Hepatic stellate cell (primary cell): ENCODE measurements at regions not wholly inside any gene's neighbourhood (a gene's known extent, or its start where the extent isn't known, plus 50 kb on each side); places are given as distances from the start of the nearest gene placed in this dataset.
"Not testable (repeated sequence)": the region's sequence is repeated elsewhere in the genome, so short reads cannot be mapped to it uniquely, and the experiment has no call there.

Experiments used
- DNase-seq: peaks from one replicate; pipeline ENCODE4 v3.0.0; 2011; ENCODE audit warnings: low spot score

DNA sequence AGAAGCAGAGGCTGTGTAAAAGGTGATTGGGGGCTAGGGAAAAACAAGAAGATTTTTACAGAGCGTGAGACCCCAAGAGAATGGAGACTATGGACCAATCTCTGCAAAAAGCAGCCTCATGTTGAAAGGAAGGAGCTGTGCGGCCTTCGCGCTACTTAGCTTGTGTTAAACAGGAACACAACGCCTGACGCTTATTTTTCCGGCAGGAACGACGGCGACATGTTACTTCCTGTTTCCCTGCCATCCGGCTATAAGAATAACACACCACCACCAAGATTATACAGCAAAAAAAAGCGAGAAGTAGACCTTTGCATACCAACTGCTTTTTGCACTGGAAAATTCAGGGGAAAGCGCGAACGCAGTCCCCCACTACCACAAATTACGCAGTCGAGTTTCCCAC is 272.7 kb downstream of the FAM72C start:
- no peak for DNase-seq

DNA sequence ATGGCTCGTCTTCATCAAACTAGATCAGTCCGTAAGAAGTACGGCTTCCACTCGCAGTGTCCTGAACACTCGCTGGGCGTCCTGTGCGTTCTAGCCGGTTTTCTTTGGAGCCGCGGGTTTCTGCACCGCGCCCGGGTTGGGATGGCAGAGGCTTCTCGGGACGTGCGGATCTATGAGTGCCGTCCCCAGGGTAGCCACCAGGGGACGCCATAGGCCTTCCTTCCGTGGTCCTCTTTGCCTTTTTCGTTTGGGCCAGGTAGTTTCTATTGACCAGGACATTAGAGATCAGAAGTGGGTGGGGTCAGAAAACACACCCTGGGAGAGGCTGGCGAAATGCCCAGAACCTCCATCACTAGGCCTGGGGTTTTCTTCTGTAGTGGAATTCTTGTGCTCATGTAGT is 273.8 kb downstream of the FAM72C start:
- no peak for DNase-seq

- no peak for DNase-seq
Measured at GRCh38 chr1:143694085-143694484, 277.7 kb downstream of the FAM72C start.

- no peak for DNase-seq
Measured at GRCh38 chr1:143691971-143692529, 279.7 kb downstream of the FAM72C start.

GRCh38 chr1:143691400-143691891 is 280.3 kb downstream of the FAM72C start:
- DNase-seq: no peak

GRCh38 chr1:143689781-143690180 is 282.0 kb downstream of the FAM72C start:
- DNase-seq: no peak

DNA sequence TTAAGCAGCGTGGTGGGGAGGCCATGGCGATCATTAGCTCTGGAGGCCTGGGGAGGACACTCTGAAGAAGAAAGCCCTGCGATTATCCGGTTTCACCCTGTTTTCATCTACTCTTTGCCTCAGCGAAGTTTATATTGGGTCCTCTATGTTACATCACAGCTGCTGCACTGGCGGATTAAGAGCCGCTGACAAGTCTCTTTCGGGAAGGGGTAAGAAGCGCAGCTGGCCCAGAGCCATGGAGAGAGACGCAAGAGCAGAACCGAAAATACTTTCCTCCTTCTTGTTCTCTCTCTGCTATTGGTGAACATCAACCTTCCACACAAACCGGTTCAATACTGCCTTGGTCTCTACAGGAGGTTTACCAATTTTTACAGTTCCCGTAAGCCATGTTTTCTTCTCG is 291.5 kb downstream of the FAM72C start:
- DNase-seq: no peak

GRCh38 chr1:143672983-143673382 is 298.8 kb downstream of the FAM72C start:
- no peak for DNase-seq

DNA sequence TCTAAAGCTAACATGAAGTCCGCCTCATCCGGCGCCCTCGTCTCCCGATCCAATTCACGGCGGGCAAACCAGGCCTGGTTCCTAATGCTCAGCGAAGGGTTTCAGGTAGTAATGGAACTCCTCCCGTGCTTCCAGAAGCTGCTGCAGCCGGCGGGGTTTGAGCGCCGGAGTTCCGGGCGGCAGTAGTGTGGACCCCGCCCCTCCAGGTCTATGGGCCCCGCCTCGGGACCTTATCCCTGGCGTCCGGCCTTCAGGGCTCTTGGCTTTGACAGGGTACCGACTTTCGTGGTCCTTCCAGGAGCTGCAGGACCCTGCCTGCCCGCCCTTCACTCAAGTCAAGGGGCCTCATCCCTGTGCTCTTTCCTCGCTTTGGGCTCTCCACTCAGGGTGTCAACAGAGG is 304.1 kb downstream of the FAM72C start:
- no peak for DNase-seq

DNA sequence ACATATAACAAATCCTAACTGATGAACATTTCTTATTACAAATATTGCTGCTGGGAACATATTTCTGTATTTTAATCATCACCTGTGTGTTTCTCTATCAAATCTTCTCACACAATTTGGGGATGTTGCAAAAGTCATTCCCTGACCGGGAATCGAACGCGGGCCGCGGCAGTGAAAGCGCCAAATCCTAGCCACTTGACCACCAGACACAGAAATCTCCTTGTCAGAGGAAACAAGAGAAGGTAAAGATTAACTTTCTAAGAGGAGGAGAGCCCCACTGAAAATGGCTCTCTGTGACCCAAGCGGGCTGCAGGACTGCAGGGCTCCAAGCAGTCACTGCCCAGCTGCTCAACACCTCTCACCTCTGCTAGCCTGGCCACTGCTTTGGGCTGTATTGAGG is 304.9 kb downstream of the FAM72C start:
- no peak for DNase-seq

GRCh38 chr1:143665606-143666005 is 306.2 kb downstream of the FAM72C start:
- DNase-seq: no peak

GRCh38 chr1:143663056-143663455 is 308.7 kb downstream of the FAM72C start:
- not testable (repeated sequence) for DNase-seq

DNA sequence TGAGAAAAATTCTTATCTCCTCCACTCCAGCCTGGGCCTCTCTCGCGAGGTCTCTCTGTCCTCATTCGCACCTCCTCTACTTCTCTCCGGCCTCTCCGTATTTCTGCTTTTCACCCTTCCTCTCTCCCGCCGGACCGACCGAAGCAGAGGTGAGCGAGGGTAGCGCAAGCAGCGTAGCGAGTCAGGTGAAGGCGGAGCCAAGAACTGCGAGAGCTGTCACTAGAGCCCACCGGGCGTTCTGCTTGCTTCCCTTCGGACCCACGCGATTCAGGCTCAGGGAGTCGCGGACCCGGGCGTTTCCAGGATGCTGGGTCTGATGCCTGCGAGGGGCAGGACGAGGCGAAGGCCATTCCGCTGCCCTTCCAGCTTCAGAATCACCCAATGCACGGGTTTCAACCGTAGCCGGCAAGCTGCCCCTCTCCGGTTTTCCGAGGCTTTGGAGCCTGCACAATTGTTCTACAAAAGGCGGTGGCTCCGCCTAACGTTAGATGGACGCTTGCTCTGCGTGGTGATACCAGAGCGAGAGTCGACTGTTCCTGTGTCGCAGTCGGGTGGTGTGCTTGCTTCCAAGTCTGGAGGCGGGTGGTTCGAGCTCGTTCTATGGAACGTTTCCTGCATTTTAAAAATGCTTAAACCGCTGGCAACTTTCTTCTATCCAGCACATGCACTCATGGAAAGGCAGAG is 310.2 kb downstream of the FAM72C start:
- DNase-seq: no peak

DNA sequence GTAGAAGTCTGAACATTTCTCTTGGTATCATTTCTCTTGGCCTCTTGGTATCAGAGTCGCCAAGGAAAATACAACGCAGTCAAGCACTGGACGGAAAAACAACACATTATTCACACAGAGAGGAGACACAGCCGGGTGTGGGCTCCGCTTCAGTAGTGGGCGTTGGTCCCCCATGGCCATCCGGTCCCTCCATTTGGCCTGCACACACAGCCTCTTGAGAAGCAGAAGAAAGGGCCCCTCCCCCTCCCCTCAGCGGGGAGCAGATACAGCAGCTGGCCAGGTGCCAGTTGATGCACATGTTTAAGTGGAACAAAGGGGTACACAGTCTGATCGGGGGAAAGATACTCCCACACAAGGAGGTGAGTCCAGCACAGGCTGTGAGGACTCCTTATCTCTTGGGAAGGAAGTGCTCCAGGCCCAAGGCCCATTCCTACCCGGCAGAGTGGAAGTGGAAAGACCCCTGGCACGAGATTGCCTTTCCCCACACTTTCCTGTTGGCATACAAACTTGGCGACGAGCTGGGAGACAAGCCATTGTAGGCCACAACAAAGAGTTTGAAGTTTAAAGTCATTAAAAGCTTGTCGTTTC is 311.3 kb downstream of the FAM72C start:
- no peak for DNase-seq

DNA sequence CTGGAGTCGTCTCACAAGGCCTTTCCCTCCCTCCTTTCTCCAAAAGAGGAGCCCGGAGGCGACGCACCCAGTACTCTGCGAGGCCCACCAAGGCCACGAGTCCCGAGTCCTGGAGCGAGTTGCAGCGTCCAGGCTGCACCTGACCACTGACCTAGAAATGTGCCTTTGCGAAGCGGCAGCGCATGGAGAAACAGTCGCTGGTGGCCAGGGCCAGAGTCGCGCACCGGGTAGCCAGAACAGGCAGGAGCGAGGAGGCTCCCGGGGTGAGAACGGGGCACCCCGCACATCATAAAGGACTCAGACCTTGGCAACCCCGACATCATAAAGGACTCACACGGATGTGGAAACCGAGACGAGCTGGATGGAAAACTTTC is 318.4 kb downstream of the FAM72C start:
- no peak for DNase-seq

DNA sequence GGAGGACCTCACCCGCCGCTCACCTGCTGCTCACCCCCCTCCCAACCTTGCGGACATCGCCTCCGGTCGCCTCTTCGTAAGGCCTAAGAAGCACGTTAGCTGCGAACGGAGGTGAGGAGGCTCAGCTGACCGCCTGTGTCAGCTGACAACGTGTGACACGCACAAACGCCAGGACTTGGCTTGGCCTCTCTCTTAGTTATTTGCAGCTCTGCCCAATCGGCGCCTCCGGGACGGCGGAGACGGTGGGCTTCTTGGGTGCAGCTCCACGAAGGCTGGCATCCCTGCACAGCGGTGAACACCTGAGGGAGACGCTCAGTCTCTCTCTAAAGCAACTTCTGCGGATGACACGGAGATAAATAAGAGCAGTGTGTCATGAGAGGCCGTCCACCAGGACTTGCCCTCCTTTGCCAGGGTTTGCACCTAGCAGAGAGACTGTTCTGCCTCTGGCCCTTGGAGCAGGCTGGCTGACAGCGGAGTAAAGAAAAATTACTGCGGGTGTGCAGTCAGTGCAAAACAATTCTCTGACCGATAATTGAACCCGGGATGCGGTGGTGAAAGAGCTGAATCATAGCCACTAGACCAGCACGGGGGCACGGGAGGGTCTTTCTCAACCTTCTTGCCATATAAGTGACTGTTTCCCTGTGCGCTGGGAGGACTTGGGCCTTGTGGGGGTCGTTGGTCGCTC is 318.9 kb downstream of the FAM72C start:
- DNase-seq: no peak

DNA sequence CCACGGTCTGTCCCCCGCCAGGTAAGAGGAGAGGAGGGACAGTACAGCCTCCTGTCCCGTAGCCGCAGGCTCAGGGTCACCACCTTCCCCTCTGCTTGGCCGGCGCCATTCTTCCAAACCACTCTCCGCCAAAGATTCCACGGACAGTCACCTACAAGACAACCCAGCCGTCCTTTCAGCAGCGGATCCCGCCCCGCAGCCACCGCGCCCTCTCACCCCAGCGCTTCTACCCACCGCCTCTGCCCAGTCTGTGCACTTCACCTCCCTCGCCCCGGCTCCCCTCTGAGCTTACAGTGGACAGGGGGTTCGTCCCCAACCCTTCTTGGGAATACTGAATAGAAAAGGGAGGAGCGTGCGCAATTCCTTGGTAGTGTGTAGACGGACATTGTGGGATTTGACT is 319.6 kb downstream of the FAM72C start:
- no peak for DNase-seq

DNA sequence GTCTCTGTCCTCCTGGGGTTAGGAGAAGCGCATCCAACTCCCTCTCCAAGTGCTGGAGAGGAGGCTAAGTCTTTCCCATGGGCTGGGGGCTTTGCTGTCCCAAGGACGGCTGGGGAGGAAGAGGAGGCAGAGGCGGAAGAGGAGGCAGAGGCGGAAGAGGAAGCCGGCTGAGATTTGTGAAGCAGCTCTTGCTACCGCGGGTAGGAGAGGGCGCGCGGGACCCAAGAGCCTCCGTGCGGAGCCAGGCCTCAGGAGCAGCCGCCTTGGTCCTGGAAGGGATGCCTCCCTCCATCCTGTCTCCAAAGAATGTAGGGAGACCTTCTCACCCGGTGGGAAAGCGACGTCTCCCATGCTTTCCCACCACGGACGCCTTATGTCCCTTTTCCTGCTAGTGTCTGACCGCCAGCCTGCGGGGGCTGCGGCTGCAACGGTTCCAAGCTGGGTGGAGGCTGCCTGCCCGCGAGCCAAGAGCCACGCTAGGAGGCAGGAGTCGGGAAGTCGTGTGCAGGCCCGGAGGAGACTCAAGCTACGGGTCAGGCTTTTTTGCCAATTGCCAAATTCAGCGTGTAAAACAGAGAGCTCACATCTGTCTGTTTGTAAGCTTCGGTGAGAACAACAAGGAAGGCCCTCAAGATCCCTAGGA is 320.3 kb downstream of the FAM72C start:
- no peak for DNase-seq

DNA sequence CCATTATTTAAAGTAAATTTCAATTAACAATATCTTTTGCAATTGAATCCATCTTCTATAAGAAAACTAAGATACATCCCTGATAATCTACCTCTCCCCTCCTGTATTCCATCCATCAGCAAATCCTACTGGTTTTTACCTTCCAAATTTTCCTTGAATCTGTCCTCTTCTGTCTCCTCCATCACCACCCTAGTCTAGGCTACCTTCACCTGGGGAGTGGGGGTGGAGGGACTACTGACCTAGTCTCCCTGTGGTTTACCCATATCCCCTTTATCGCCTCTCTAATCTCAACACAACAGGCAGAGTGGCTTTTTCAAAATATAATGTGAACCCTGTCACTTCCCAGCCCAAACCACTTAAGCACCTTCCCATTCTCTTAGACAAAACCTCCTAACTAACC is 327.8 kb downstream of the FAM72C start:
- DNase-seq: not testable (repeated sequence)

GRCh38 chr1:143643148-143643885 is 328.5 kb downstream of the FAM72C start:
- no peak for DNase-seq

- no peak for DNase-seq
Measured at GRCh38 chr1:143625886-143626285, 345.9 kb downstream of the FAM72C start.

DNA sequence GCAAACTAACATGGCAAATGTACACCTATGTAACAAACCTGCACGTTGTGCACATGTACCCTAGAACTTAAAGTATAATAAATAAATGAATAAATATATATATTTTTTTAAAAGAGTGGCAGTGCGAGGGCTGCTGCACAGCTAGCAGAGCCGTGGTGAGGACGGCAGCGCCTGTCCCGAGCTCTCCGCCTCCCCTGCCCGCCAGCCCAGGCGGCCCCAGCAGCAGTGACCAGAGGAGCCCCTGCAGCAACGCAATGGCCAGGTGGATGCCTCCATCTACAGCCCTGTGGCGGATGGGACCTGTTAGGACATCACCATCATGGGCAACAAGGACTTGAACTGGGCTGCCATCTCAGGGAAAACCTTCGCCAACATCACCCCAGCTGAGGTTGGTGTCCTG is 351.9 kb downstream of the FAM72C start:
- no peak for DNase-seq
